HG02885 (cell line): ENCODE measurements at regions not wholly inside any gene's neighbourhood (a gene's known extent, or its start where the extent isn't known, plus 50 kb on each side); places are given as distances from the start of the nearest gene placed in this dataset.
"Not testable (repeated sequence)": the region's sequence is repeated elsewhere in the genome, so short reads cannot be mapped to it uniquely, and the experiment has no call there.

ENCODE experiments used
- ATAC-seq: cut with Tn5 transposase; IDR thresholded peaks from one replicate; pipeline ENCODE4 v1.9.1; 2021; ENCODE audit warnings: mild to moderate bottlenecking; ENCODE audit not compliant: unreplicated experiment, poor library complexity

GRCh38 chr2:183519371-183520056, 395.3 kb downstream of the NUP35 start:
- ATAC-seq: no peak

GRCh38 chr2:183521911-183522310, 397.7 kb downstream of the NUP35 start:
- ATAC-seq: no peak

GRCh38 chr2:183522489-183523266, 398.4 kb downstream of the NUP35 start:
- ATAC-seq: no peak

- peak; percentile 93 for ATAC-seq
Measured at GRCh38 chr2:183530333-183530901, 406.2 kb downstream of the NUP35 start.

- ATAC-seq: no peak
Measured at GRCh38 chr2:183532514-183532913, 408.3 kb downstream of the NUP35 start.

GRCh38 chr2:183533021-183533420, 408.8 kb downstream of the NUP35 start:
- ATAC-seq: no peak

GRCh38 chr2:183536290-183536689, 412.0 kb downstream of the NUP35 start:
- no peak for ATAC-seq

GRCh38 chr2:183536714-183537113, 412.5 kb downstream of the NUP35 start:
- no peak for ATAC-seq

GRCh38 chr2:183541766-183542165, 417.5 kb downstream of the NUP35 start:
- no peak for ATAC-seq

- no peak for ATAC-seq
Measured at GRCh38 chr2:183542606-183543005, 418.4 kb downstream of the NUP35 start.

GRCh38 chr2:183543222-183543621, 419.0 kb downstream of the NUP35 start:
- ATAC-seq: peak; percentile 19

- peak; percentile 97 for ATAC-seq
Measured at GRCh38 chr2:183543731-183544130, 419.5 kb downstream of the NUP35 start.

GRCh38 chr2:183546560-183547350, 422.5 kb downstream of the NUP35 start:
- not testable (repeated sequence) for ATAC-seq

- no peak for ATAC-seq
Measured at GRCh38 chr2:183552716-183553115, 428.5 kb downstream of the NUP35 start.

GRCh38 chr2:183564726-183565125, 440.5 kb downstream of the NUP35 start:
- ATAC-seq: no peak

GRCh38 chr2:183575481-183575880, 451.2 kb downstream of the NUP35 start:
- ATAC-seq: no peak

- ATAC-seq: no peak
Measured at GRCh38 chr2:183579686-183580085, 455.4 kb downstream of the NUP35 start.

- no peak for ATAC-seq
Measured at GRCh38 chr2:183592271-183592670, 468.0 kb downstream of the NUP35 start.

GRCh38 chr2:183594150-183594549, 469.9 kb downstream of the NUP35 start:
- ATAC-seq: no peak

- ATAC-seq: no peak
Measured at GRCh38 chr2:183597841-183598240, 473.6 kb downstream of the NUP35 start.

GRCh38 chr2:183604065-183604464, 479.8 kb downstream of the NUP35 start:
- ATAC-seq: no peak
